Uterus (tissue), 2 donors: ENCODE measurements at regions not wholly inside any gene's neighbourhood (a gene's known extent, or its start where the extent isn't known, plus 50 kb on each side); places are given as distances from the start of the nearest gene placed in this dataset.

Source experiments
- CTCF ChIP-seq, 4 experiments: fragments of 200-600 bp in 2 of 4; fragments of 450-650 bp in 2 of 4; sonication (generic) in 2 of 4; IDR thresholded peaks; one replicate each; pipeline ENCODE4 v1.5.1; 2016 to 2019; ENCODE audit warnings: antibody characterized with exemption in 4 of 4, mild to moderate bottlenecking in 2 of 4, moderate library complexity in 1 of 4
- POLR2A ChIP-seq, 2 donors: fragments of 450-650 bp; IDR thresholded peaks; one replicate each; pipeline ENCODE4 v1.6.1; 2016; ENCODE audit warnings: antibody characterized with exemption in 2 of 2, mild to moderate bottlenecking in 1 of 2, moderate library complexity in 1 of 2

GRCh38 chr3:13706451-13706850, 157.5 kb downstream of the FBLN2 start:
- TF ChIP-seq POLR2A (IDR thresholded peaks at IDR 0.05) (no peak), CTCF (IDR thresholded peaks at IDR 0.05) (no peak)
